ENCODE measurements at regions not wholly inside any gene's neighbourhood (a gene's known extent, or its start where the extent isn't known, plus 50 kb on each side); places are given as distances from the start of the nearest gene placed in this dataset.
"Not testable (repeated sequence)": the region's sequence is repeated elsewhere in the genome, so short reads cannot be mapped to it uniquely, and the experiment has no call there.

DNA sequence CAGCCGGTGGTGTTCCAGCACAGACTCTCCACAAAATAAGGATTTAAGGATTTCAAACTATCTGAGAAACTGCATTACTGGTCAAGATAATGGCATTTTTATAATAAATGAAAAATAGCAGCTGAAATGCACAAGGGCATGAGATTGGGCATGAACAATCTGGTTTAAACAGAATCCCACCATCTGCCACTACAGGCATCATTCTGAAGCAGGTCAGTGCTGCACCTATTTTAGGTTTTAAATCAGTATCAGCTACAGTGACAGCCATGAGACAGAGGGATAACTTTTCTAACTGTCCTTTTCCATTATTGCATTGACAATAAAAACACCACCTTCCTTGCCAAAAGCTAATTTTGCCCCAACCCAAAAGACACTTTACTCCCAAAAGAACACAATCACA lies 186.8 kb downstream of the ETV1 start:
- Histone ChIP-seq H3K9me3 (no peaks in the 10 kb centered on the region), H3K36me3 (no peaks in the 10 kb centered on the region), H3K4me3 (no peak overlapping the region), H3K27ac (no peak overlapping the region), H3K27me3 (no peaks in the 10 kb centered on the region), H3K4me1 (no peaks in the 10 kb centered on the region)
- ATAC-seq (no peak), DNase-seq (no peak)
- WGBS, 2 donors = 92 to 93% methylated on average over 1 of the region's 1 CpG
- TF ChIP-seq, protein P1, sequence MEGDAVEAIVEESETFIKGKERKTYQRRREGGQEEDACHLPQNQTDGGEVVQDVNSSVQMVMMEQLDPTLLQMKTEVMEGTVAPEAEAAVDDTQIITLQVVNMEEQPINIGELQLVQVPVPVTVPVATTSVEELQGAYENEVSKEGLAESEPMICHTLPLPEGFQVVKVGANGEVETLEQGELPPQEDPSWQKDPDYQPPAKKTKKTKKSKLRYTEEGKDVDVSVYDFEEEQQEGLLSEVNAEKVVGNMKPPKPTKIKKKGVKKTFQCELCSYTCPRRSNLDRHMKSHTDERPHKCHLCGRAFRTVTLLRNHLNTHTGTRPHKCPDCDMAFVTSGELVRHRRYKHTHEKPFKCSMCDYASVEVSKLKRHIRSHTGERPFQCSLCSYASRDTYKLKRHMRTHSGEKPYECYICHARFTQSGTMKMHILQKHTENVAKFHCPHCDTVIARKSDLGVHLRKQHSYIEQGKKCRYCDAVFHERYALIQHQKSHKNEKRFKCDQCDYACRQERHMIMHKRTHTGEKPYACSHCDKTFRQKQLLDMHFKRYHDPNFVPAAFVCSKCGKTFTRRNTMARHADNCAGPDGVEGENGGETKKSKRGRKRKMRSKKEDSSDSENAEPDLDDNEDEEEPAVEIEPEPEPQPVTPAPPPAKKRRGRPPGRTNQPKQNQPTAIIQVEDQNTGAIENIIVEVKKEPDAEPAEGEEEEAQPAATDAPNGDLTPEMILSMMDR (IDR thresholded peaks at IDR 0.05) = no peak
- intact Hi-C loops (cut with DNase I) = no loop called here

DNA sequence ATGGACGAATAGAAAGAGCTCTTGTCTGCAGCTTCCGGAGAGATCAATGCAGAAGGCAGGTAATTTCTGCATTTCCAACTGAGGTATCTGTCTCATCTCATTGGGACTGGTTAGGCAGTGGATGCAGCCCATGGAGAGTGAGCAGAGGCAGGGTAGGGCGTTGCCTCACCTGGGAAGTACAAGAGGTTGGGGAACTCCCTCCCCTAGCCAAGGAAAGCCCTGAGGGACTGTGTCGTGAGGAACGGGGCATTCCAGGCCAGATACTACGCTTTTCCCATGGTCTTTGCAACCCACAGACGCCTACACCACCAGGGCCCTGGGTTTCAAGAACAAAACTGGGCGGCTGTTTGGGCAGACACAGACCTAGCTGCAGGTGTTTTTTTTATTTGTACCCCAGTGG lies 186.3 kb downstream of the ETV1 start:
- DNase-seq = no peak
- ATAC-seq = no peak

DNA sequence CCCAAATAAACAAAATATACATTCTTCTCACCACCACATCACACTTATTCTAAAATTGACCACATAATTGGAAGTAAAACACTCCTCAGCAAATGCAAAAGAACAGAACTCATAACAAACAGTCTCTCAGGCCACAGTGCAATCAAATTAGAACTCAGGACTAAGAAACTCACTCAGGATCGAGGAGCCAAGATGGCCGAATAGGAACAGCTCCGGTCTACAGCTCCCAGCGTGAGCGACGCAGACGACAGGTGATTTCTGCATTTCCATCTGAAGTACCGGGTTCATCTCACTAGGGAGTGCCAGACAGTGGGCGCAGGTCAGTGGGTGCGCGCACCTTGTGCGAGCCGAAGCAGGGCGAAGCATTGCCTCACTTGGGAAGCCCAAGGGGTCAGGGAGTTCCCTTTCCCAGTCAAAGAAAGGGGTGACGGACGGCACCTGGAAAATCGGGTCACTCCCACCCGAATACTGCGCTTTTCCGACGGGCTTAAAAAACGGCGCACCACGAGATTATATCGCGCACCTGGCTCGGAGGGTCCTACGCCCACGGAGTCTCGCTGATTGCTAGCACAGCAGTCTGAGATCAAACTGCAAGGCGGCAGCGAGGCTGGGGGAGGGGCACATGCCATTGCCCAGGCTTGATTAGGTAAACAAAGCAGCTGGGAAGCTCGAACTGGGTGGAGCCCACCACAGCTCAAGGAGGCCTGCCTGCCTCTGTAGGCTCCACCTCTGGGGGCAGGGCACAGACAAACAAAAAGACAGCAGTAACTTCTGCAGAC lies 183.2 kb downstream of the ETV1 start:
- H3K4me1 ChIP-seq; H3K27me3 ChIP-seq; ATAC-seq; H3K27ac ChIP-seq; DNase-seq; intact Hi-C loops (cut with DNase I); H3K9me3 ChIP-seq; H3K36me3 ChIP-seq; H3K4me3 ChIP-seq: not testable (repeated sequence)
- 83 to 88% methylated on average over 33 of the region's 33 CpGs for WGBS, 2 donors

More for the DNA sequence above, 186.3 kb downstream of the ETV1 start:
- TF ChIP-seq, protein P1 (IDR thresholded peaks at IDR 0.05) = no peak
- intact Hi-C loops (cut with DNase I) = no loop called here
- Histone ChIP-seq H3K27ac (no peak overlapping the region), H3K9me3 (no peaks in the 10 kb centered on the region), H3K4me3 (no peak overlapping the region), H3K4me1 (no peaks in the 10 kb centered on the region), H3K27me3 (no peaks in the 10 kb centered on the region), H3K36me3 (no peaks in the 10 kb centered on the region)
- WGBS, 2 donors = 88 to 89% methylated on average over 8 of the region's 8 CpGs

DNA sequence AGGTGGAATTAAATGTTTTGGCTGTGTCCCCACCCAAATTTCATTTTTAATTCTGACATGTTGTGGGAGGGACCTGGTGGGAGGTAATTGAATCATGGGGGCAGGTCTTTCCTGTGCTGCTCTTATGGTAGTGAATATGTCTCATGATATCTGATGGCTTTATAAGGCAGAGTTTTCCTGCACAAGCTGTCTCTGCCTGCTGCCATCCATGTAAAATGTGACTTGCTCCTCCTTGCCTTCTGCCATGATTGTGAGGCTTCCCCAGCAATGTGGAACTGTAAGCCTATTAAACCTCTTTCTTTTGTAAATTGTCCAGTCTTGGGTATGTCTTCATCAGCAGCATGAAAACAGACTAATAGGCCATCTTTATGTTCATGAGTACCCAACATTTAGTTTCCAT lies 172.2 kb downstream of the ETV1 start:
- H3K9me3 ChIP-seq = peaks cover 0 to 10% (median 0%) of the 10 kb centered on the region in 11 donors
- ATAC-seq; H3K4me1 ChIP-seq; intact Hi-C loops (cut with DNase I); H3K4me3 ChIP-seq; H3K27ac ChIP-seq; H3K36me3 ChIP-seq; DNase-seq; H3K27me3 ChIP-seq: not testable (repeated sequence)

DNA sequence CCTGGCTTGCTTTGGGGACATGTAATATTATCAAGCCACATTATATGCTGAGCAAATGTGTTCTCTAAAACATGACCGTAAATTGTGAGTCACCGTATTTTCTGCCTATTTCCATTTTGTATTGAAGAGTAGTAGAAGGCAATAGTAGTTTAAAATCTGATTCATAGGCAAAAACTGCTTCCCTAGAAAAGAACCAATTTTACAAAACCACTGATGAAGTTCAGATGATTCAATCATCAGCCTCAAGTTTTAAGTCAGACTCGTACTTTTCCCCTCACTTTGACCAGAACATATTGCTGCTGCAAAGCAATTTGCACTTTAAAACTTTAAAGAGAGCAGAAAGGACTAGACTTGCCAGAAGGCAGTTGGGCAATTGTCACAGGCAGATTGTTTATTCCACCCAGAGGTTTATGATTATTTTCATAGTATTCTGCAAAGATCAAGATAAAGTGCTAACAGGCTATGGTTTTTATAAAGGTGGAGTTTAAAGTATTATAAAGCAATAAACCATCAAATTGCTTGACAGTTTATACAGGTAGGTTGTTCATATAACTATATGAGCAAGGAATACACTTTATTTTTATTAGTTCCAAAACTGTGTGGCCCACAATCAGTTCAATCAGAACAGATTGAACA lies 168.2 kb downstream of the ETV1 start:
- no peak for ATAC-seq

More for the DNA sequence above, 168.2 kb downstream of the ETV1 start:
- Histone ChIP-seq H3K27ac (no peak overlapping the region), H3K27me3 (no peaks in the 10 kb centered on the region), H3K4me1 (no peaks in the 10 kb centered on the region), H3K9me3 (peaks cover 0 to 7% (median 0%) of the 10 kb centered on the region in 11 donors), H3K36me3 (no peaks in the 10 kb centered on the region), H3K4me3 (no peak overlapping the region)
- intact Hi-C loops (cut with DNase I) = no loop called here
- TF ChIP-seq, protein P1 (IDR thresholded peaks at IDR 0.05) = no peak
- DNase-seq = no peak
- 89 to 93% methylated on average over 3 of the region's 3 CpGs for WGBS, 2 donors

Measured in heart right ventricle (tissue), 16 donors.